GM18868 (cell line): ENCODE measurements at regions not wholly inside any gene's neighbourhood (a gene's known extent, or its start where the extent isn't known, plus 50 kb on each side); places are given as distances from the start of the nearest gene placed in this dataset.

ENCODE experiments used
- ATAC-seq: cut with Tn5 transposase; IDR thresholded peaks from one replicate; pipeline ENCODE4 v1.9.1; 2021; ENCODE audit warnings: mild to moderate bottlenecking, moderate library complexity; ENCODE audit not compliant: unreplicated experiment

GRCh38 chr18:24817587-24818371 lies 357.3 kb downstream of the HRH4 start:
- no peak for ATAC-seq

GRCh38 chr18:24818441-24818840 lies 358.0 kb downstream of the HRH4 start:
- ATAC-seq, result no peak

- ATAC-seq, result no peak
These were observed 358.9 kb downstream of the HRH4 start for GRCh38 chr18:24819141-24819890.

- no peak for ATAC-seq
These were observed 365.0 kb downstream of the HRH4 start for GRCh38 chr18:24825397-24825796.

GRCh38 chr18:24826605-24827004 lies 366.2 kb downstream of the HRH4 start:
- no peak for ATAC-seq

- no peak for ATAC-seq
These were observed 367.1 kb downstream of the HRH4 start for GRCh38 chr18:24827501-24827900.

GRCh38 chr18:24831081-24831480 lies 370.6 kb downstream of the HRH4 start:
- ATAC-seq, result no peak

GRCh38 chr18:24831871-24832665 lies 371.6 kb downstream of the HRH4 start:
- no peak for ATAC-seq

- no peak for ATAC-seq
These were observed 375.3 kb downstream of the HRH4 start for GRCh38 chr18:24835751-24836150.

- ATAC-seq, result no peak
These were observed 376.6 kb downstream of the HRH4 start for GRCh38 chr18:24837066-24837465.

GRCh38 chr18:24840051-24840450 lies 379.6 kb downstream of the HRH4 start:
- no peak for ATAC-seq

GRCh38 chr18:24840640-24841039 lies 380.2 kb downstream of the HRH4 start:
- ATAC-seq, result no peak

GRCh38 chr18:24841536-24841935 lies 381.1 kb downstream of the HRH4 start:
- no peak for ATAC-seq

- ATAC-seq, result no peak
These were observed 382.7 kb downstream of the HRH4 start for GRCh38 chr18:24843123-24843522.

GRCh38 chr18:24846138-24846537 lies 385.7 kb downstream of the HRH4 start:
- ATAC-seq, result no peak

- ATAC-seq, result no peak
These were observed 390.1 kb downstream of the HRH4 start for GRCh38 chr18:24850532-24850931.

- ATAC-seq, result no peak
These were observed 392.6 kb downstream of the HRH4 start for GRCh38 chr18:24853076-24853475.

- no peak for ATAC-seq
These were observed 400.7 kb downstream of the HRH4 start for GRCh38 chr18:24860978-24861680.

GRCh38 chr18:24862201-24862816 lies 401.9 kb downstream of the HRH4 start:
- ATAC-seq, result no peak

- no peak for ATAC-seq
These were observed 407.9 kb downstream of the HRH4 start for GRCh38 chr18:24868311-24868710.
